BE2C (cell line): ENCODE measurements at regions not wholly inside any gene's neighbourhood (a gene's known extent, or its start where the extent isn't known, plus 50 kb on each side); places are given as distances from the start of the nearest gene placed in this dataset.

Experiments
- DNase-seq: peaks from one replicate; pipeline ENCODE4 v3.0.0-alpha.2; 2020
- H3K27me3 ChIP-seq: fragments of 250-450 bp; sonication (Bioruptor Pico); 2 replicates; pipeline ENCODE4 v1.5.1; 2020; ENCODE audit warnings: mild to moderate bottlenecking
- H3K36me3 ChIP-seq: fragments of 250-450 bp; sonication (Bioruptor Pico); 2 replicates; pipeline ENCODE4 v1.5.1; 2020; ENCODE audit warnings: mild to moderate bottlenecking
- H3K4me1 ChIP-seq: fragments of 250-450 bp; sonication (Bioruptor Pico); 2 replicates; pipeline ENCODE4 v1.5.1; 2020
- H3K4me3 ChIP-seq: 2 replicates; pipeline ENCODE4 v1.5.1; 2011; ENCODE audit warnings: low read depth, low read length
- H3K9me3 ChIP-seq: fragments of 250-450 bp; sonication (Bioruptor Pico); 2 replicates; pipeline ENCODE4 v1.5.1; 2020
- TF ChIP-seq, protein P1 (sequence below): IDR thresholded peaks from 2 replicates; pipeline ENCODE4 v1.5.1; 2012; ENCODE audit warnings: mild to moderate bottlenecking, low read depth, low read length

DNA sequence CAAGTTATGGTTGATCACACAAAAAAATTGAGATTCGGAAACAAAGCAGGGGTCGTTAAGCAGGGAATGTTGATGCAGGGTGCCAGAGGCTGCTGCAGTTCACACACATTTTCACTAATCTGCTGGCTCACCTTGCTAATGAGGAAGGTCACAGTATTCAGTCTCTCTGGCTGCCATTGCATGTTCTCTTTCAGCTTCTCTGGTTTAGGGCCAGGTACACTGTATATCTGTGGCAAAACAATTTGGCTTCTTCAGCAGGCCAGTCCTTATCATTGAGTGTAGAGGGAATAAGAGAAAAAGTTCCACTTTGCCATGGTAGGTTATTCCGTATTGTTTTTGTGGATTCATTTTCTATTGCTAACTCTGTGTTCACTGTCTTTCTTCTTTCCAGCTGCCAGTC is 283.7 kb upstream of the ANO3 start:
- TF ChIP-seq, protein P1, sequence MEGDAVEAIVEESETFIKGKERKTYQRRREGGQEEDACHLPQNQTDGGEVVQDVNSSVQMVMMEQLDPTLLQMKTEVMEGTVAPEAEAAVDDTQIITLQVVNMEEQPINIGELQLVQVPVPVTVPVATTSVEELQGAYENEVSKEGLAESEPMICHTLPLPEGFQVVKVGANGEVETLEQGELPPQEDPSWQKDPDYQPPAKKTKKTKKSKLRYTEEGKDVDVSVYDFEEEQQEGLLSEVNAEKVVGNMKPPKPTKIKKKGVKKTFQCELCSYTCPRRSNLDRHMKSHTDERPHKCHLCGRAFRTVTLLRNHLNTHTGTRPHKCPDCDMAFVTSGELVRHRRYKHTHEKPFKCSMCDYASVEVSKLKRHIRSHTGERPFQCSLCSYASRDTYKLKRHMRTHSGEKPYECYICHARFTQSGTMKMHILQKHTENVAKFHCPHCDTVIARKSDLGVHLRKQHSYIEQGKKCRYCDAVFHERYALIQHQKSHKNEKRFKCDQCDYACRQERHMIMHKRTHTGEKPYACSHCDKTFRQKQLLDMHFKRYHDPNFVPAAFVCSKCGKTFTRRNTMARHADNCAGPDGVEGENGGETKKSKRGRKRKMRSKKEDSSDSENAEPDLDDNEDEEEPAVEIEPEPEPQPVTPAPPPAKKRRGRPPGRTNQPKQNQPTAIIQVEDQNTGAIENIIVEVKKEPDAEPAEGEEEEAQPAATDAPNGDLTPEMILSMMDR, result no peak

DNA sequence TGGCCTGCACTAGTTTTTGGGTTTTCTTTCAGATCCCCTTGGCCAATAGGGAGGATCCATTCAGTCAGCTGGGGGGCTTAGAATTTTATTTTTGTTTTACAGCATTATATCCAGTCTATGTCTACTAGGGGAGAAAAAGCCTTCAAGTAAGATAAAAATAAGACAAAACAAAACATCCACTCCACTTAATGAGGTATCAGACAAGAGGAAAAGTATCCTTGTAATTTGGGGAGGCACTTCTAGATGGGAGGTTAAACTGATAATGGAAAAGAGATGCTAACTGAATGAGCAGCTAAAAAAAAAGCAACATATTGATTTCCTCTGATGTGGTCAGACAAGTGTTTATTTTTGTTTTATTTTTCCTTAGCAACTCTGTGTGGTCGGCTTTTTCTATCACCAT is 278.0 kb upstream of the ANO3 start:
- no peak for DNase-seq
- no peaks in the 10 kb centered on the region for H3K4me1 ChIP-seq
- TF ChIP-seq, protein P1, result no peak
- H3K4me3 ChIP-seq, result no peak overlapping the region
- no peaks in the 10 kb centered on the region for H3K27me3 ChIP-seq
- H3K36me3 ChIP-seq, result no peaks in the 10 kb centered on the region
- H3K9me3 ChIP-seq, result no peaks in the 10 kb centered on the region

More for the DNA sequence above, 283.7 kb upstream of the ANO3 start:
- no peaks in the 10 kb centered on the region for H3K9me3 ChIP-seq
- no peaks in the 10 kb centered on the region for H3K4me1 ChIP-seq
- no peak overlapping the region for H3K4me3 ChIP-seq
- no peaks in the 10 kb centered on the region for H3K36me3 ChIP-seq
- no peak for DNase-seq
- no peaks in the 10 kb centered on the region for H3K27me3 ChIP-seq

DNA sequence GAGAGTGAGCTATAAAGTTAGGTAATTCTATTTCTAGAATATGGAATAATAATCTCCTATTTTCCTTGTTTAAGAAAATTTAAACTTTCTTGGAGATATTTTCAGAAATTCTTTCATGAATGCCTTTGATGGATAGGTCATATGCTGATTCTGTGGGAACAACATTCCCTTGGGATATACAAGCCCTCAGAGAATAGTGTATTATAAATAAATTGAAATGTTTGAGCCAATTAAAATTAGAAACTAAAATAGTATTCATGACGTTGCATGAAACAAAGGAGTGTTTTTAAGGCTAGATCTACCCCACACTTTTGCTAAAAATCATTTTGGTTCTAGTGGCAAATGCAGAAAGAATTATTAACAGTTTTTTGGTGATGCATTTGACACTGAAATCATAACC is 269.3 kb upstream of the ANO3 start:
- Histone ChIP-seq H3K4me1 (no peaks in the 10 kb centered on the region), H3K9me3 (no peaks in the 10 kb centered on the region), H3K36me3 (no peaks in the 10 kb centered on the region), H3K27me3 (no peaks in the 10 kb centered on the region), H3K4me3 (no peak overlapping the region)
- TF ChIP-seq, protein P1, result no peak
- DNase-seq, result no peak

DNA sequence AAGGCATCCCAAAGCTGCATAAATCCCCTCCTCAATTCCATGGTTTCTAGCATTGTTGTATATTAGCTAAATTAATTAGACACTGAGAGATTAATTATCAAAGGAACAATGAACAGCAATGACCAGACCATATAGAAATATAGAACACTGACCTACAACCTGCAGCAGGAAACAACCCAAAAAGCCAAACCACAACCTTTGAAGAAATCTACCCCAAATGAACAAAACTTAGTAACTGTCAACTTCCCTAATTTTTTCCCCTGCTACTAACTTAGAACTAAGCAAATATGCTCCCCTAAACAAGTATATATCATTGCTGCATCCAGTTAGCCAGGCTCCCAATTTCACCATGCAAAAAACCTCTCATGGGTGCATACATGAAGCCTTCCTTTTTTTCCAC is 268.0 kb upstream of the ANO3 start:
- no peaks in the 10 kb centered on the region for H3K9me3 ChIP-seq
- no peak for DNase-seq
- TF ChIP-seq, protein P1, result no peak
- no peak overlapping the region for H3K4me3 ChIP-seq
- no peaks in the 10 kb centered on the region for H3K36me3 ChIP-seq
- peaks cover 2% of the 10 kb centered on the region; the same call in 1 of the 2 replicates for H3K4me1 ChIP-seq
- H3K27me3 ChIP-seq, result no peaks in the 10 kb centered on the region

DNA sequence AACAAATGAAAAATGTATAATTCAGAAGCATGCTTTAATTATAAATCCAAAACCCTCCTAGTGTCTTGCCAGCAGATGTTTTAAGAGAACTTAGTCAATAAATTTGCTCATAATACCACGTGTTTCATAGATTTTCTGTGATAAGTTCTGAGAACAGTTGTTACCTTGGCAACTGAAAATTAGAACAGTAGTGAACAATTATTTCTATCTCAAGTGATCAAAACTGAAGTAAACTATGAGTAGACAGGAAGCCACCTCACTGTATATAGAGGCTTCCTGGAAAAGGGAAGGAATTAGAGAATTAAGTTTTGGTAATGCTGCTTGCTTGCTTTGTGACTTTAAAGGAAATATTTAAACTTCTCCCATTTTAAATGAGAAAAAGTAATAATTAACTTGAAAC is 266.0 kb upstream of the ANO3 start:
- Histone ChIP-seq H3K36me3 (no peaks in the 10 kb centered on the region), H3K27me3 (no peaks in the 10 kb centered on the region), H3K9me3 (no peaks in the 10 kb centered on the region), H3K4me1 (peaks cover 2% of the 10 kb centered on the region; the same call in 1 of the 2 replicates), H3K4me3 (no peak overlapping the region)
- TF ChIP-seq, protein P1, result no peak
- no peak for DNase-seq

DNA sequence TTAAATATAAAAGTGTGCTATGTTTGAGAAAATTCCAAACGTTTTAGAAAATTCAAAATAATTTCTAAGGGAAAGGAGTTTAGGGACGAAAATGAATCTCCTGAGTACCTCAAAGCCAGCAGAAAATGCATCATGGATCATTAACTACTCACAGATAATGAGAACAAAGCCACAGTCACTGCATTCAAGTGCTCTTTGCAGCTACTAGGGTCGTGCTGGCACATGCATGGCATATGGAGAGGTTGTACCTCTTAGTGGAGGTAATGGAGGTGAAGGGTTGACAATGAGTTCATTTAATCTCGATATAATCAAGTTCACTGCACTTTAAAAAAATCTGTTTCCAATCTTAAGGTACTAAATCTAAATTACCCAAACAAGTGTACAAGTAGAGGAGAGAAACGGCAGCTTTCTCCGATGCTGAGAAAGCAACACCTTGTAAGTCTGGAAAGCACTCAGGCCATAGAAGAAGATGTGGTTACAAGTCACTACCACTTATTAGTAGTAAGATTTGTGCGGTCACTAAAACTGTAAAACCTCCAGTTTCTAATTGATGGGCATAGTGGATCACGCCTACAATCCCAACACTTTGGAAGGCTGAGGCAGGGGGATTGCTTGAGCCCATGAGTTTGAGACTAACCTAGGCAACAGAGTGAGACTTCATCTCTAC is 261.1 kb upstream of the ANO3 start:
- H3K4me3 ChIP-seq, result no peak overlapping the region
- no peaks in the 10 kb centered on the region for H3K9me3 ChIP-seq
- TF ChIP-seq, protein P1, result no peak
- no peak for DNase-seq
- H3K27me3 ChIP-seq, result no peaks in the 10 kb centered on the region
- no peaks in the 10 kb centered on the region for H3K36me3 ChIP-seq
- peaks cover 2% of the 10 kb centered on the region; the same call in 1 of the 2 replicates for H3K4me1 ChIP-seq
